ENCODE measurements at regions not wholly inside any gene's neighbourhood (a gene's known extent, or its start where the extent isn't known, plus 50 kb on each side); places are given as distances from the start of the nearest gene placed in this dataset.

DNA sequence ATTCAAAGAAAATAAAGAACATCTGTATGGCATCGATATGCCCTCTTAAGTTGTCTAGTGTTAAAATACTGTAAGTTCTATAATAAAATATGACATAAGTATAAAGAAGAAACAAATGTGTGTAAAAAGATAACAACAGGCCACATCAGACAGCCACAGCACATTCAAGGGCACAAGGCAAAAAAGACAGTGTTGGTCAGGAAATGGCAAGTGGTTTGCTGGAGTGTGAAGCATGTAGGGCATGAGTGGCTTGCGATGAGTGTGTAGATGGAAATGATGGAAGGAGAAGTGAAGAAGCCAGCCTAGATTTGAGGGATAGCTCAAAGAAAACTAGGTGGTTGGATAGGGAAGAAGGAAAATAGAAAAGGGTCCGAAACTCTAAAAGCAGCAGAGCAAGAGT is 341.6 kb downstream of the CRPPA start:
- H3K4me1 ChIP-seq (ENCODE audit: control insufficient read depth, insufficient read depth, low read length): no peaks in the 10 kb centered on the region; the same call in 1 of the 2 replicates
- DNase-seq (ENCODE audit: low read depth, low spot score): no peak
- H3K4me3 ChIP-seq (ENCODE audit: low read depth in 2 of 2, low read length in 2 of 2): no peak overlapping the region
- in situ Hi-C loops (cut with HindIII; ENCODE audit: low pct_unique_long_range_greater_than_20kb, low sequenced_read_pairs) (no loop called here), intact Hi-C loops (cut with micrococcal nuclease; ENCODE audit: unreplicated experiment) (loop anchor here (5.0 to 10.0 kb wide), 3 partner anchors 353 to 1065 kb away; no protein-coding TSS in a partner anchor)
- no peaks in the 10 kb centered on the region for H3K27me3 ChIP-seq (ENCODE audit: control insufficient read depth, insufficient read depth, low read length)
- BruUV-seq (replicated peaks): no TSS peak
- ATAC-seq: no peak
- ChIA-PET CTCF (no interaction called here), POLR2A (no interaction called here)
- no peak overlapping the region for H3K27ac ChIP-seq (ENCODE audit: low read length)
- H3K36me3 ChIP-seq (ENCODE audit: control insufficient read depth, insufficient read depth, low read length): no peaks in the 10 kb centered on the region
- no peaks in the 10 kb centered on the region for H3K9me3 ChIP-seq (ENCODE audit: control insufficient read depth, insufficient read depth, low read depth, low read length)
- TF ChIP-seq TCF7L2 (IDR thresholded peaks at IDR 0.05; ENCODE audit: low read depth, low read length): no peak
- TF ChIP-seq SIN3A (IDR thresholded peaks at IDR 0.05; ENCODE audit: borderline replicate concordance, insufficient read depth, low read depth, low read length): no peak
- no peak for TF ChIP-seq POLR2AphosphoS5 (IDR thresholded peaks at IDR 0.05; ENCODE audit: low read depth, low read length)
- TF ChIP-seq, protein P1, sequence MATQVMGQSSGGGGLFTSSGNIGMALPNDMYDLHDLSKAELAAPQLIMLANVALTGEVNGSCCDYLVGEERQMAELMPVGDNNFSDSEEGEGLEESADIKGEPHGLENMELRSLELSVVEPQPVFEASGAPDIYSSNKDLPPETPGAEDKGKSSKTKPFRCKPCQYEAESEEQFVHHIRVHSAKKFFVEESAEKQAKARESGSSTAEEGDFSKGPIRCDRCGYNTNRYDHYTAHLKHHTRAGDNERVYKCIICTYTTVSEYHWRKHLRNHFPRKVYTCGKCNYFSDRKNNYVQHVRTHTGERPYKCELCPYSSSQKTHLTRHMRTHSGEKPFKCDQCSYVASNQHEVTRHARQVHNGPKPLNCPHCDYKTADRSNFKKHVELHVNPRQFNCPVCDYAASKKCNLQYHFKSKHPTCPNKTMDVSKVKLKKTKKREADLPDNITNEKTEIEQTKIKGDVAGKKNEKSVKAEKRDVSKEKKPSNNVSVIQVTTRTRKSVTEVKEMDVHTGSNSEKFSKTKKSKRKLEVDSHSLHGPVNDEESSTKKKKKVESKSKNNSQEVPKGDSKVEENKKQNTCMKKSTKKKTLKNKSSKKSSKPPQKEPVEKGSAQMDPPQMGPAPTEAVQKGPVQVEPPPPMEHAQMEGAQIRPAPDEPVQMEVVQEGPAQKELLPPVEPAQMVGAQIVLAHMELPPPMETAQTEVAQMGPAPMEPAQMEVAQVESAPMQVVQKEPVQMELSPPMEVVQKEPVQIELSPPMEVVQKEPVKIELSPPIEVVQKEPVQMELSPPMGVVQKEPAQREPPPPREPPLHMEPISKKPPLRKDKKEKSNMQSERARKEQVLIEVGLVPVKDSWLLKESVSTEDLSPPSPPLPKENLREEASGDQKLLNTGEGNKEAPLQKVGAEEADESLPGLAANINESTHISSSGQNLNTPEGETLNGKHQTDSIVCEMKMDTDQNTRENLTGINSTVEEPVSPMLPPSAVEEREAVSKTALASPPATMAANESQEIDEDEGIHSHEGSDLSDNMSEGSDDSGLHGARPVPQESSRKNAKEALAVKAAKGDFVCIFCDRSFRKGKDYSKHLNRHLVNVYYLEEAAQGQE (IDR thresholded peaks at IDR 0.05; ENCODE audit: insufficient read depth in 1 of 2, low read depth in 2 of 2, low read length in 1 of 2): no peak
- TF ChIP-seq, protein P2, sequence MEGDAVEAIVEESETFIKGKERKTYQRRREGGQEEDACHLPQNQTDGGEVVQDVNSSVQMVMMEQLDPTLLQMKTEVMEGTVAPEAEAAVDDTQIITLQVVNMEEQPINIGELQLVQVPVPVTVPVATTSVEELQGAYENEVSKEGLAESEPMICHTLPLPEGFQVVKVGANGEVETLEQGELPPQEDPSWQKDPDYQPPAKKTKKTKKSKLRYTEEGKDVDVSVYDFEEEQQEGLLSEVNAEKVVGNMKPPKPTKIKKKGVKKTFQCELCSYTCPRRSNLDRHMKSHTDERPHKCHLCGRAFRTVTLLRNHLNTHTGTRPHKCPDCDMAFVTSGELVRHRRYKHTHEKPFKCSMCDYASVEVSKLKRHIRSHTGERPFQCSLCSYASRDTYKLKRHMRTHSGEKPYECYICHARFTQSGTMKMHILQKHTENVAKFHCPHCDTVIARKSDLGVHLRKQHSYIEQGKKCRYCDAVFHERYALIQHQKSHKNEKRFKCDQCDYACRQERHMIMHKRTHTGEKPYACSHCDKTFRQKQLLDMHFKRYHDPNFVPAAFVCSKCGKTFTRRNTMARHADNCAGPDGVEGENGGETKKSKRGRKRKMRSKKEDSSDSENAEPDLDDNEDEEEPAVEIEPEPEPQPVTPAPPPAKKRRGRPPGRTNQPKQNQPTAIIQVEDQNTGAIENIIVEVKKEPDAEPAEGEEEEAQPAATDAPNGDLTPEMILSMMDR (IDR thresholded peaks at IDR 0.05): no peak

DNA sequence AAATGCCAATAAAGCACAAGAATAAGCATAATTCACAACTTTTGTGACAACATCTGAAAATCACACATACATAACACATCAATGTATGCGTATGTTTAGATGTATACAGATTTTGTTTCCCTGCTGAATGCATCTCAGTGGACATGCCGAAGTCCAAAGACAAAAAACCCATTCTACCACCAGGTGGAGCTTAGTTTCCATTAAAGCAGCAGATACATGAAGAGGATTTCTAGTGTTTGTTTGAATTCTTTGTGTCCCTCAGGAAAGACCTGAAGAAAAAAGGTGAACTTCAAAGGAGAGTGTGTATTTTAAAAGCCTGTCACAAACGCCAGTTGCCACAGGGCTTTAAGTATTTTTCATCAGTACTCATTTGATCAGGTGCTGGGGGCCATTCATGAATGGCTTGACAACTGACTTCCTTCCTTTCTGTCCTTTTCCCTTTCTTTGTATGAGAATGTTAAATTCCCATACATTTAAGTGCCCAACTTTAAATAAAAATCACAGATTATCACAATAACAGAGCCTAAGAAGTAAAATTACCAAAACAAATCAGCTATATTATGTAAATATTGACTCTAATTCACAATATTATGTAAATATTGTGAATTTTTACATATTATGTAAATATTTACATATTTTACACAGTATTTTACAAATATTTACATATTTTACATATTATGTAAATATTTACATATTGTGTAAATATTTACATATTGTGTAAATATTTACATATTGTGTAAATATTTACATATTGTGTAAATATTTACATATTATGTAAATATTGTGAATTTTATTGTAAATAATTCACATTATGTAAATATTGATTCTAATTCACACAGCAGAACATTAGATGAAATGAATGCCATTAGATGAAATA is 343.0 kb downstream of the CRPPA start:
- POLR2A ChIA-PET: interaction anchor here (0.6 kb wide), 1 partner anchor 1577 kb away, joined by 3 read pairs; no protein-coding TSS in a partner anchor
- no TSS peak for BruUV-seq (replicated peaks)

More for the DNA sequence above, 343.0 kb downstream of the CRPPA start:
- intact Hi-C loops (cut with micrococcal nuclease; ENCODE audit: unreplicated experiment): loop anchor here (1.0 to 10.0 kb wide), 4 partner anchors 354 to 1064 kb away; no protein-coding TSS in a partner anchor
- in situ Hi-C loops (cut with HindIII; ENCODE audit: low pct_unique_long_range_greater_than_20kb, low sequenced_read_pairs): no loop called here
- DNase-seq (ENCODE audit: low read depth, low spot score) (peak; percentile 57), ATAC-seq (peak; percentile 92)
- no peaks in the 10 kb centered on the region for H3K36me3 ChIP-seq (ENCODE audit: control insufficient read depth, insufficient read depth, low read length)
- CTCF ChIA-PET: interaction anchor here (0.5 to 2.2 kb wide), 5 partner anchors 12 to 486 kb away, joined by 3 to 14 read pairs (median 4); no protein-coding TSS in a partner anchor
- H3K9me3 ChIP-seq (ENCODE audit: control insufficient read depth, insufficient read depth, low read depth, low read length): no peaks in the 10 kb centered on the region
- no peak for TF ChIP-seq POLR2AphosphoS5 (IDR thresholded peaks at IDR 0.05; ENCODE audit: low read depth, low read length)
- TF ChIP-seq, protein P2 (IDR thresholded peaks at IDR 0.05): peak; percentile 78
- H3K4me1 ChIP-seq (ENCODE audit: control insufficient read depth, insufficient read depth, low read length): no peaks in the 10 kb centered on the region
- H3K27ac ChIP-seq (ENCODE audit: low read length): no peak overlapping the region
- no peak overlapping the region for H3K4me3 ChIP-seq (ENCODE audit: low read depth in 2 of 2, low read length in 2 of 2)
- H3K27me3 ChIP-seq (ENCODE audit: control insufficient read depth, insufficient read depth, low read length): no peaks in the 10 kb centered on the region

Data from Panc1 (cell line).